ENCODE measurements at regions not wholly inside any gene's neighbourhood (a gene's known extent, or its start where the extent isn't known, plus 50 kb on each side); places are given as distances from the start of the nearest gene placed in this dataset.

DNA sequence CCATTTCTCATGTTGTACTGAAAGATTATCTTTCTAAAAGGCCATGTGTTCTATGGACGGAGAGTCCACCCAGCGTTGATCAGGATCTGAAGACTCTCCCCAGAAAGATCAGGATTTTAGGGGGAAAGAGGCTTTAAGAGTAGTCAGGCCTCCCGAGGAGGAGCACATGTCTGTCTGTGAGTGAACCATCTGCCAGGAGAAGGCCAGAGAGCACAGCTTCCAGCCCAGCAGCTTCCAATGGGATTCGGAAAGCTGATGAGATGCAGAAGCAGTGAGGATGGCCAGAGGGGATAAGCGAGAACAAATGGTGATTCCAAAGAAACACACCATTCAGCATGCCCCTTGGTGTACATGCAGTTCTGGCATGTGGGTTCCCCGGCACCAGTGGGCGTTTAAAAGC, 88.5 kb upstream of the TCERG1L start:
- TF ChIP-seq POLR2AphosphoS5 (IDR thresholded peaks at IDR 0.05) (no peak), CTCF (IDR thresholded peaks at IDR 0.05) (no peak)

Measured in gastroesophageal sphincter (tissue), 3 donors.